Ovary (tissue), 7 donors: ENCODE measurements at regions not wholly inside any gene's neighbourhood (a gene's known extent, or its start where the extent isn't known, plus 50 kb on each side); places are given as distances from the start of the nearest gene placed in this dataset.

Source experiments
- DNase-seq, 5 donors: peaks; one replicate each; pipeline ENCODE4 v3.0.0-alpha.2; 2019 to 2020
- H3K27ac ChIP-seq, 2 donors: fragments of 200-600 bp; one replicate each; pipeline versions ENCODE4 v1.5.1 to v1.8.0; 2019 to 2022
- H3K27me3 ChIP-seq: fragments of 200-600 bp; one replicate; pipeline ENCODE4 v1.8.0; 2022
- H3K36me3 ChIP-seq: fragments of 200-600 bp; sonication (generic); one replicate; pipeline ENCODE4 v1.5.1; 2019
- H3K4me1 ChIP-seq: one replicate; pipeline ENCODE4 v1.8.1; 2013; ENCODE audit warnings: mild to moderate bottlenecking, moderate library complexity; ENCODE audit not compliant: insufficient read depth
- H3K4me3 ChIP-seq: fragments of 200-600 bp; sonication (generic); one replicate; pipeline ENCODE4 v1.5.1; 2017
- H3K9me3 ChIP-seq, 2 donors: fragments of 200-600 bp in 1 of 2; sonication (generic) in 1 of 2; one replicate each; pipeline versions ENCODE4 v1.5.1 to v1.8.1; 2013 to 2019; ENCODE audit warnings: mild to moderate bottlenecking in 1 of 2, moderate library complexity in 1 of 2
- CTCF ChIP-seq, 3 donors: fragments of 450-650 bp in 2 of 3; fragments of 200-600 bp in 1 of 3; IDR thresholded peaks; one replicate each; pipeline versions ENCODE4 v1.5.1 to v1.8.0; 2016 to 2022; ENCODE audit warnings: antibody characterized with exemption in 3 of 3, mild to moderate bottlenecking in 1 of 3
- EP300 ChIP-seq: sonication (generic); formaldehyde crosslinking; IDR thresholded peaks from one replicate; pipeline ENCODE4 v1.6.1; 2017; ENCODE audit warnings: antibody characterized with exemption
- POLR2A ChIP-seq: fragments of 450-650 bp; IDR thresholded peaks from one replicate; pipeline ENCODE4 v1.6.1; 2017; ENCODE audit warnings: antibody characterized with exemption, mild to moderate bottlenecking, moderate library complexity
- WGBS, 3 donors: extraction: QIAGEN DNeasy Blood & Tissue Kit in 1 of 3; methylation state at CpG; one replicate each; pipeline versions ENCODE4 v1.1.5 to v1.1.7; 2013 to 2017; 5-methylcytosine and 5-hydroxymethylcytosine counted together
- intact Hi-C, 4 donors: fragments of 100-400 bp; cut with DNase I; formaldehyde crosslinking; loops; one replicate each; pipeline versions ENCODE4 v1.11.0 to v1.15.1; 2022 to 2023
- donor health status: DM: no; HTN: no; CAD: no; lungs with moderate emphysema.
- donor health status: DM: no; HTN: no; CAD: no.
- donor health status: Bipolar disorder and iron deficiency.
- donor health status: DM: no; HTN: no; CAD: no.
- donor health status: DM: yes; HTN: yes; CAD: no.

GRCh38 chr20:7323957-7324356, 556.5 kb downstream of the BMP2 start:
- Histone ChIP-seq H3K4me3 (no peak overlapping the region), H3K9me3 (no peaks in the 10 kb centered on the region), H3K36me3 (no peaks in the 10 kb centered on the region), H3K4me1 (no peaks in the 10 kb centered on the region), H3K27ac (no peak overlapping the region), H3K27me3 (no peaks in the 10 kb centered on the region)
- WGBS, 3 donors, result 74 to 78% (median 76%) methylated on average over 5 of the region's 5 CpGs
- TF ChIP-seq POLR2A (no peak), EP300 (no peak)
- intact Hi-C loops, result no loop called here
- DNase-seq, result no peak

- no peak overlapping the region for H3K4me3 ChIP-seq
- TF ChIP-seq EP300, result no peak
- no peak for TF ChIP-seq CTCF (IDR thresholded peaks at IDR 0.05)
- no peak for TF ChIP-seq POLR2A
- DNase-seq, result no peak
- no peaks in the 10 kb centered on the region for H3K27me3 ChIP-seq
- H3K4me1 ChIP-seq, result no peaks in the 10 kb centered on the region
- no peaks in the 10 kb centered on the region for H3K9me3 ChIP-seq
- H3K36me3 ChIP-seq, result no peaks in the 10 kb centered on the region
- intact Hi-C loops, result no loop called here
- no peak overlapping the region for H3K27ac ChIP-seq
Measured at GRCh38 chr20:7327810-7328209, 560.3 kb downstream of the BMP2 start.

- no peaks in the 10 kb centered on the region for H3K27me3 ChIP-seq
- WGBS, 3 donors, result 79 to 85% (median 85%) methylated on average over 4 of the region's 4 CpGs
- intact Hi-C loops, result no loop called here
- no peaks in the 10 kb centered on the region for H3K4me1 ChIP-seq
- no peaks in the 10 kb centered on the region for H3K36me3 ChIP-seq
- DNase-seq, result no peak
- TF ChIP-seq CTCF (IDR thresholded peaks at IDR 0.05), result no peak
- no peak for TF ChIP-seq EP300
- TF ChIP-seq POLR2A, result no peak
- H3K4me3 ChIP-seq, result no peak overlapping the region
- H3K9me3 ChIP-seq, result no peaks in the 10 kb centered on the region
- H3K27ac ChIP-seq, result no peak overlapping the region
Measured at GRCh38 chr20:7330850-7331249, 563.4 kb downstream of the BMP2 start.

- DNase-seq, result no peak
- Histone ChIP-seq H3K9me3 (no peaks in the 10 kb centered on the region), H3K4me1 (no peaks in the 10 kb centered on the region), H3K27ac (no peak overlapping the region), H3K4me3 (no peak overlapping the region), H3K27me3 (no peaks in the 10 kb centered on the region), H3K36me3 (no peaks in the 10 kb centered on the region)
- 41 to 76% (median 51%) methylated on average over 1 of the region's 1 CpG for WGBS, 3 donors
- intact Hi-C loops, result no loop called here
- no peak for TF ChIP-seq CTCF (IDR thresholded peaks at IDR 0.05)
- TF ChIP-seq POLR2A, result no peak
- no peak for TF ChIP-seq EP300
Measured at GRCh38 chr20:7332169-7332568, 564.7 kb downstream of the BMP2 start.

GRCh38 chr20:7333841-7334240, 566.4 kb downstream of the BMP2 start:
- no peak for DNase-seq
- intact Hi-C loops, result no loop called here
- no peaks in the 10 kb centered on the region for H3K9me3 ChIP-seq
- 90 to 94% (median 92%) methylated on average over 3 of the region's 3 CpGs for WGBS, 3 donors
- H3K27ac ChIP-seq, result no peak overlapping the region
- H3K4me3 ChIP-seq, result no peak overlapping the region
- H3K4me1 ChIP-seq, result no peaks in the 10 kb centered on the region
- H3K27me3 ChIP-seq, result no peaks in the 10 kb centered on the region
- TF ChIP-seq EP300 (no peak), POLR2A (no peak), CTCF (IDR thresholded peaks at IDR 0.05) (no peak)
- H3K36me3 ChIP-seq, result no peaks in the 10 kb centered on the region
